MM.1S (cell line): ENCODE measurements at regions not wholly inside any gene's neighbourhood (a gene's known extent, or its start where the extent isn't known, plus 50 kb on each side); places are given as distances from the start of the nearest gene placed in this dataset.

Experiments
- DNase-seq: peaks from one replicate; pipeline ENCODE4 v3.0.0-alpha.2; 2015
- H2AFZ ChIP-seq: fragments of 300-600 bp; sonication (generic); 2 replicates; pipeline ENCODE4 v1.6.0; 2016; ENCODE audit warnings: antibody characterized with exemption, low read length
- H3F3A ChIP-seq: fragments of 300-600 bp; sonication (generic); 2 replicates; pipeline ENCODE4 v1.6.1; 2016; ENCODE audit warnings: mild to moderate bottlenecking, antibody characterized with exemption, low read length, moderate library complexity, mixed read lengths; ENCODE audit not compliant: insufficient read depth
- H3K27ac ChIP-seq: fragments of 300-600 bp; sonication (generic); 2 replicates; pipeline ENCODE4 v1.5.1; 2016; ENCODE audit warnings: mild to moderate bottlenecking, low read length
- H3K27me3 ChIP-seq: fragments of 300-600 bp; sonication (generic); replicated peaks from 2 replicates; pipeline ENCODE4 v1.6.0; 2016; ENCODE audit warnings: low read length; ENCODE audit not compliant: insufficient read depth
- H3K36me3 ChIP-seq: fragments of 300-600 bp; sonication (generic); replicated peaks from 2 replicates; pipeline ENCODE4 v1.6.1; 2016; ENCODE audit warnings: mild to moderate bottlenecking, low read length, mixed read lengths; ENCODE audit not compliant: insufficient read depth
- H3K4me1 ChIP-seq: fragments of 300-600 bp; sonication (generic); 2 replicates; pipeline ENCODE4 v1.6.1; 2016; ENCODE audit warnings: low read length, mixed read lengths
- H3K4me2 ChIP-seq: fragments of 300-600 bp; sonication (generic); 2 replicates; pipeline ENCODE4 v1.6.0; 2016; ENCODE audit warnings: low read depth, low read length
- H3K4me3 ChIP-seq: fragments of 300-600 bp; sonication (generic); 2 replicates; pipeline ENCODE4 v1.5.1; 2016; ENCODE audit warnings: low read length, mixed read lengths
- H3K79me2 ChIP-seq: fragments of 300-600 bp; sonication (generic); 2 replicates; pipeline ENCODE4 v1.6.1; 2016; ENCODE audit warnings: mixed run types, low read length, mixed read lengths
- H3K9ac ChIP-seq: fragments of 300-600 bp; sonication (generic); 2 replicates; pipeline ENCODE4 v1.6.1; 2016; ENCODE audit warnings: low read length, mixed read lengths
- H3K9me2 ChIP-seq: fragments of 300-600 bp; sonication (generic); replicated peaks from 2 replicates; pipeline ENCODE4 v1.6.1; 2016; ENCODE audit warnings: mild to moderate bottlenecking, low read length, mixed read lengths; ENCODE audit not compliant: insufficient read depth
- H3K9me3 ChIP-seq: fragments of 300-600 bp; sonication (generic); replicated peaks from 2 replicates; pipeline ENCODE4 v1.6.1; 2016; ENCODE audit warnings: mild to moderate bottlenecking, low read length, mixed read lengths; ENCODE audit not compliant: insufficient read depth
- H4K20me1 ChIP-seq: fragments of 300-600 bp; sonication (generic); 2 replicates; pipeline ENCODE4 v1.6.1; 2016; ENCODE audit warnings: mild to moderate bottlenecking, low read length, moderate library complexity, mixed read lengths; ENCODE audit not compliant: insufficient read depth
- CTCF ChIP-seq: fragments of 300-600 bp; sonication (generic); IDR thresholded peaks from 2 replicates; pipeline ENCODE4 v1.5.1; 2016; ENCODE audit warnings: antibody characterized with exemption, low read length, mixed read lengths
- EZH2 ChIP-seq: fragments of 300-600 bp; sonication (generic); optimal IDR thresholded peaks from 2 replicates; pipeline ENCODE3; 2017; ENCODE audit warnings: low read depth, mild to moderate bottlenecking, antibody characterized with exemption, low read length, mixed read lengths
- EZH2phosphoT487 ChIP-seq: fragments of 300-600 bp; sonication (generic); IDR thresholded peaks from 2 replicates; pipeline ENCODE4 v1.6.1; 2018; ENCODE audit warnings: antibody characterized with exemption, low read length

DNA sequence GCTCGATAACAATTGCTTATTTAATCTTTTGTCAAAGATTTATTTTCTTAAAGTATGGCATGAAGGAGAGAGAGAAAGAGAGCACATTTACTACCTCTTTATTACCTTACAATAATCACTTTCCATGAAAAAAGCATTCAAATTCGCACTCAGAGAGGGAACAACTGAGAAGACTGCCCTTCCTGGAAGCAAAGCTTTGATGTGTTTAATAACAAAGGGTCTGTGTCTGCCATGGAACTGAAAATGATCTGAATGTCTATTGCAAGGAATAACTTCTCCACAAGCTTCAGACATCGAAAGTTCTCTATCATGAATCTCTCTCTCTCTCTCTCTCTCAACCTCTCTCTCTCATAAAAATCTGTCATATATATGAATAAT lies 308.9 kb downstream of the HDGFL1 start:
- Histone ChIP-seq H3K4me3 (no peak overlapping the region), H3K27me3 (no peaks in the 10 kb centered on the region), H3K36me3 (no peaks in the 10 kb centered on the region), H3K9ac (no peak overlapping the region), H3F3A (no peaks in the 10 kb centered on the region), H3K4me1 (no peaks in the 10 kb centered on the region), H3K9me2 (no peaks in the 10 kb centered on the region), H3K79me2 (no peaks in the 10 kb centered on the region), H3K9me3 (no peaks in the 10 kb centered on the region), H3K4me2 (no peak overlapping the region), H4K20me1 (no peaks in the 10 kb centered on the region), H3K27ac (no peak overlapping the region), H2AFZ (no peak overlapping the region)
- no peak for DNase-seq
- TF ChIP-seq EZH2 (no peak), CTCF (no peak), EZH2phosphoT487 (no peak)

DNA sequence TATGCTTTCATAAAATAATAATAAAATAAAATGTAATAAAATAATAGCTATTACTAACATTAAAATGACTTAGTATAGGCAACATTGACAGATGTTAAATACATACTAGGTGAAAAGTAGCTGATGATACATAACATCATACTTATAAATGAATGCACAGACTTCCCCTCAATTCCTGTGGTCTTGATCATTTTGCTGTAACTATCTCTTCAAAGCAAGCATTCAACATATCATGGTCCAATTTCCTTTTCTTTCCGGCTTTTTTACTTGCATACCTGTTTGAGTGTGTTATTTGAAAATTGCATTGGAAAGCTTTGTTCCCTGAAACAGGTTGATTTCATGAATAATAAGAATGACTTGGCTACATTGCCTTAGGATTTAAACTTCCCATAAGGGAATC lies 309.3 kb downstream of the HDGFL1 start:
- no peaks in the 10 kb centered on the region for H4K20me1 ChIP-seq
- H3K79me2 ChIP-seq: no peaks in the 10 kb centered on the region
- no peak overlapping the region for H3K27ac ChIP-seq
- H3K4me1 ChIP-seq: no peaks in the 10 kb centered on the region
- no peak overlapping the region for H2AFZ ChIP-seq
- H3K9ac ChIP-seq: no peak overlapping the region
- H3K36me3 ChIP-seq: no peaks in the 10 kb centered on the region
- H3K4me3 ChIP-seq: no peak overlapping the region
- H3K9me3 ChIP-seq: no peaks in the 10 kb centered on the region
- no peak for DNase-seq
- H3K27me3 ChIP-seq: no peaks in the 10 kb centered on the region
- TF ChIP-seq CTCF (no peak), EZH2phosphoT487 (no peak), EZH2 (no peak)
- H3K9me2 ChIP-seq: no peaks in the 10 kb centered on the region
- H3F3A ChIP-seq: no peaks in the 10 kb centered on the region
- H3K4me2 ChIP-seq: no peak overlapping the region

DNA sequence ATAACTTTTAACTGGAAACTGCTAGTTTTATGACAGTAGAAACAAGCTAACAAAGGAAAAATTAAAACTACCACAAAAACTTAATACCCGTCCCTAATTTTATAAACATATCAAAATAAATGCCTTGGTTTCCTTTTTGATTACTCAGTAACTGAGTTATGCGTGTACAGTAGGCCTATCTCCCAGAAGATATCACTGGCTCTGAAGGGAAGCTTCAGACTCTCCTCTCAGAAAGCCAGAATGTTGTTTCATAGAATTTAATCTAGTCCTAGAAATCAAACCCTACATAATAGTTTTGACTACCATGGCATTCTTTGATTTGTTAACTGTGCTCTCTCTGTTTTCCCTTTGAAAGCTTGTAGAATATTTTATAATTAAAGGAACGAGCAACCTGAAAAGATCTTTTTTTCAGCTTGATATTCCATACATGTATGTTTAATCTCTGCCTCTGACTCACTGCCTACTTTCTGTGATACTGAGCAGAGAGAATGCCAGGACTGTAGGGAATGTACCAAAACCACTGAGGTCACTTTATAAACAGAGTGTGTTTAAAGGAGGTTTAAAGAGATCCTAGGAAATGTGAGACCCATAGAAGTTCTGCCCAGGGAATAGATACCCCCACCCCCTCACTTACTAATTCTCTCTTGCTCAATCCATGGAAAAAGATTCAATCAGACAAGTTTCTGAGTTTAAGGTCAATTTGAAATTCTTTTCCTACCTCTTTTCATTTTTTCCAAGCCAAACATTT lies 311.5 kb downstream of the HDGFL1 start:
- Histone ChIP-seq H3K27ac (no peak overlapping the region), H3K4me3 (no peak overlapping the region), H3F3A (no peaks in the 10 kb centered on the region), H3K4me2 (no peak overlapping the region), H3K27me3 (no peaks in the 10 kb centered on the region), H4K20me1 (no peaks in the 10 kb centered on the region), H3K36me3 (no peaks in the 10 kb centered on the region), H3K79me2 (no peaks in the 10 kb centered on the region), H2AFZ (no peak overlapping the region), H3K9ac (no peak overlapping the region), H3K4me1 (no peaks in the 10 kb centered on the region), H3K9me3 (no peaks in the 10 kb centered on the region), H3K9me2 (no peaks in the 10 kb centered on the region)
- TF ChIP-seq EZH2 (no peak), EZH2phosphoT487 (no peak), CTCF (no peak)
- no peak for DNase-seq
